Panc1 (cell line): ENCODE measurements at regions not wholly inside any gene's neighbourhood (a gene's known extent, or its start where the extent isn't known, plus 50 kb on each side); places are given as distances from the start of the nearest gene placed in this dataset.

ENCODE experiments used
- ATAC-seq: fragments of 200-7000 bp; cut with Tn5 transposase; 2 replicates; pipeline ENCODE4 v1.9.1; 2020; ENCODE audit warnings: mild to moderate bottlenecking, moderate library complexity
- BruUV-seq: library from RNA; stranded (reverse); fragments of 400-500 nt; replicated peaks from 2 replicates; lab custom pipeline; 2021; lab: Mats Ljungman, UMichigan
- CTCF ChIA-PET: fragments of 300-600 bp; sonication (Branson Sonifier 250); formaldehyde crosslinking; loops from one replicate; lab custom pipeline; 2022; ENCODE audit warnings: antibody characterized with exemption; lab: Charles Lee
- POLR2A ChIA-PET: fragments of 300-600 bp; sonication (Branson Sonifier 250); formaldehyde crosslinking; loops from one replicate; lab custom pipeline; 2022; ENCODE audit warnings: antibody characterized with exemption; lab: Charles Lee
- DNase-seq: peaks from one replicate; pipeline ENCODE4 v3.0.0-alpha.2; 2010; ENCODE audit warnings: low read depth, low spot score
- H3K27ac ChIP-seq: 2 replicates; pipeline ENCODE4 v1.5.1; 2011; ENCODE audit warnings: mild to moderate bottlenecking, low read length, inconsistent platforms
- H3K27me3 ChIP-seq: fragments of 200-500 bp; sonication (Bioruptor generic); 2 replicates; pipeline ENCODE4 v1.6.0; 2014; ENCODE audit warnings: low read length, inconsistent platforms; ENCODE audit not compliant: control insufficient read depth, insufficient read depth
- H3K36me3 ChIP-seq: fragments of 200-500 bp; sonication (Bioruptor generic); 2 replicates; pipeline ENCODE4 v1.5.1; 2014; ENCODE audit warnings: inconsistent platforms, mild to moderate bottlenecking, low read length, moderate library complexity; ENCODE audit not compliant: control insufficient read depth, insufficient read depth
- H3K4me1 ChIP-seq: 2 replicates; pipeline ENCODE4 v1.5.1; 2011; ENCODE audit warnings: inconsistent platforms, mild to moderate bottlenecking, low read length, moderate library complexity; ENCODE audit not compliant: control insufficient read depth, insufficient read depth
- H3K4me3 ChIP-seq, 2 experiments: 2 replicates each; pipeline ENCODE4 v1.5.1; 2011 to 2012; ENCODE audit warnings: low read depth in 2 of 2, low read length in 2 of 2, mild to moderate bottlenecking in 2 of 2, inconsistent platforms in 1 of 2, moderate library complexity in 1 of 2
- H3K9me3 ChIP-seq: fragments of 200-500 bp; sonication (Bioruptor generic); 2 replicates; pipeline ENCODE4 v1.5.1; 2014; ENCODE audit warnings: low read depth, mild to moderate bottlenecking, inconsistent platforms, low read length, moderate library complexity; ENCODE audit not compliant: control insufficient read depth, insufficient read depth
- POLR2AphosphoS5 ChIP-seq: IDR thresholded peaks from 2 replicates; pipeline ENCODE4 v1.6.1; 2012; ENCODE audit warnings: mild to moderate bottlenecking, low read depth, low read length, moderate library complexity
- REST ChIP-seq, 2 experiments: IDR thresholded peaks; 2 replicates each; pipeline ENCODE4 v1.6.1; 2011 to 2012; ENCODE audit warnings: low read depth in 2 of 2, control low read depth in 1 of 2, low read length in 1 of 2, mild to moderate bottlenecking in 1 of 2, moderate library complexity in 1 of 2; ENCODE audit not compliant: insufficient read depth in 1 of 2
- SIN3A ChIP-seq: IDR thresholded peaks from 2 replicates; pipeline ENCODE4 v1.6.1; 2012; ENCODE audit warnings: low read depth, mild to moderate bottlenecking, low read length, moderate library complexity, borderline replicate concordance; ENCODE audit not compliant: insufficient read depth
- TCF7L2 ChIP-seq: IDR thresholded peaks from 2 replicates; pipeline ENCODE4 v1.6.1; 2011; ENCODE audit warnings: mild to moderate bottlenecking, low read depth, low read length, inconsistent platforms
- in situ Hi-C: cut with HindIII; loops from 2 replicates; pipeline ENCODE4 v1.10.0; 2016; ENCODE audit warnings: low sequenced_read_pairs, low pct_unique_long_range_greater_than_20kb
- intact Hi-C: fragments of 100-400 bp; cut with micrococcal nuclease; formaldehyde crosslinking; loops from one replicate; pipeline ENCODE4 v1.10.0; 2022; ENCODE audit not compliant: unreplicated experiment
- TF ChIP-seq, protein P1 (sequence below): fragments of 450-650 bp; IDR thresholded peaks from 2 replicates; pipeline ENCODE4 v1.5.1; 2017; ENCODE audit warnings: mild to moderate bottlenecking

GRCh38 chr11:11135820-11136476 is 217.1 kb downstream of the CSNK2A3 start:
- H3K4me3 ChIP-seq, result no peak overlapping the region
- DNase-seq (no peak), ATAC-seq (no peak)

DNA sequence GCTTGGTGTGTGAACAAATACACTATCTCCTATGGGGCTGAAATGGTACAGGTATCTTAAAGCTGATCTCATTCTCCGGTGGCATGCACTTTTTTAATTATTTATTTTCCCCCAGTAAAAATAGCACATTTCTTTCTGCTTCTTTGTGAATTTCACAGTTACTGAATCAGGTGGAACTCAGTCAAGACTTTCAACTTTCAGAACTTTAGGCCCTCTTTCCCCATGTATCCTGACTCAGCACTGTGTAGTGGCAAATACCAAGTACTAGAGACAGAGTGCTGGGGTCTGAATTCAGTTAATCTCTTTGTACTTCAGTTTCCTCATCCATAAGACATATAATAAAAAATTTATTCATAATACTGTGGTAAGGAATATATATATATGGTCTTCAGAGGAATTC is 223.9 kb downstream of the CSNK2A3 start:
- Histone ChIP-seq H3K9me3 (peaks cover 4% of the 10 kb centered on the region; the same call in 1 of the 2 replicates), H3K36me3 (no peaks in the 10 kb centered on the region), H3K4me1 (no peaks in the 10 kb centered on the region), H3K27ac (no peak overlapping the region), H3K27me3 (peaks cover 28% of the 10 kb centered on the region; the same call in 1 of the 2 replicates), H3K4me3 (no peak overlapping the region)
- in situ Hi-C loops (no loop called here), intact Hi-C loops (no loop called here)
- DNase-seq, result no peak
- ChIA-PET CTCF (no interaction called here), POLR2A (no interaction called here)
- TF ChIP-seq TCF7L2 (no peak), SIN3A (no peak), REST (IDR thresholded peaks at IDR 0.05; ENCODE audit: insufficient read depth in 1 of 2, low read depth in 2 of 2, low read length in 1 of 2) (no peak), POLR2AphosphoS5 (no peak)
- TF ChIP-seq, protein P1, sequence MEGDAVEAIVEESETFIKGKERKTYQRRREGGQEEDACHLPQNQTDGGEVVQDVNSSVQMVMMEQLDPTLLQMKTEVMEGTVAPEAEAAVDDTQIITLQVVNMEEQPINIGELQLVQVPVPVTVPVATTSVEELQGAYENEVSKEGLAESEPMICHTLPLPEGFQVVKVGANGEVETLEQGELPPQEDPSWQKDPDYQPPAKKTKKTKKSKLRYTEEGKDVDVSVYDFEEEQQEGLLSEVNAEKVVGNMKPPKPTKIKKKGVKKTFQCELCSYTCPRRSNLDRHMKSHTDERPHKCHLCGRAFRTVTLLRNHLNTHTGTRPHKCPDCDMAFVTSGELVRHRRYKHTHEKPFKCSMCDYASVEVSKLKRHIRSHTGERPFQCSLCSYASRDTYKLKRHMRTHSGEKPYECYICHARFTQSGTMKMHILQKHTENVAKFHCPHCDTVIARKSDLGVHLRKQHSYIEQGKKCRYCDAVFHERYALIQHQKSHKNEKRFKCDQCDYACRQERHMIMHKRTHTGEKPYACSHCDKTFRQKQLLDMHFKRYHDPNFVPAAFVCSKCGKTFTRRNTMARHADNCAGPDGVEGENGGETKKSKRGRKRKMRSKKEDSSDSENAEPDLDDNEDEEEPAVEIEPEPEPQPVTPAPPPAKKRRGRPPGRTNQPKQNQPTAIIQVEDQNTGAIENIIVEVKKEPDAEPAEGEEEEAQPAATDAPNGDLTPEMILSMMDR, result no peak
- no peak for ATAC-seq
- no TSS peak for BruUV-seq

More at GRCh38 chr11:11135820-11136476, 217.1 kb downstream of the CSNK2A3 start:
- POLR2A ChIA-PET, result interaction anchor here (0.6 kb wide), 1 partner anchor 20 kb away, joined by 4 read pairs; no protein-coding TSS in a partner anchor
- CTCF ChIA-PET, result no interaction called here
- no peaks in the 10 kb centered on the region for H3K4me1 ChIP-seq
- H3K27ac ChIP-seq, result no peak overlapping the region
- in situ Hi-C loops (no loop called here), intact Hi-C loops (no loop called here)
- no TSS peak for BruUV-seq
- no peaks in the 10 kb centered on the region for H3K36me3 ChIP-seq
- no peaks in the 10 kb centered on the region for H3K9me3 ChIP-seq
- peaks cover 15% of the 10 kb centered on the region; the same call in 1 of the 2 replicates for H3K27me3 ChIP-seq
- TF ChIP-seq REST (IDR thresholded peaks at IDR 0.05; ENCODE audit: insufficient read depth in 1 of 2, low read depth in 2 of 2, low read length in 1 of 2), result no peak
- TF ChIP-seq, protein P1, result no peak
- no peak for TF ChIP-seq TCF7L2
- TF ChIP-seq POLR2AphosphoS5, result no peak
- TF ChIP-seq SIN3A, result no peak
